Activated CD8-positive, alpha-beta memory T cell treated with anti-CD3 and anti-CD28 coated beads, Interleukin-2, amount 10 ng/mL, durations not matched to agents 7 days and 5 days (primary cell): ENCODE measurements at regions not wholly inside any gene's neighbourhood (a gene's known extent, or its start where the extent isn't known, plus 50 kb on each side); places are given as distances from the start of the nearest gene placed in this dataset.
"Not testable (repeated sequence)": the region's sequence is repeated elsewhere in the genome, so short reads cannot be mapped to it uniquely, and the experiment has no call there.

ENCODE experiments used
- ATAC-seq: fragments of 150-1000 bp; cut with Tn5 transposase; one replicate; pipeline ENCODE4 v1.10.0; 2021; ENCODE audit warnings: moderate library complexity
- CTCF ChIA-PET: fragments of 350-600 bp; sonication (Branson Sonifier 250); formaldehyde crosslinking; loops from one replicate; lab custom pipeline; 2021; ENCODE audit warnings: antibody characterized with exemption; lab: Charles Lee
- DNase-seq: peaks from one replicate; pipeline ENCODE4 v3.0.0-alpha.2; 2020
- H3K27ac Mint-ChIP-seq: one replicate; pipeline ENCODE4 v1.8.0; 2021; ENCODE audit warnings: mild to moderate bottlenecking, mixed read lengths
- H3K27me3 Mint-ChIP-seq: one replicate; pipeline ENCODE4 v1.8.0; 2021; ENCODE audit warnings: mixed read lengths
- H3K36me3 Mint-ChIP-seq: one replicate; pipeline ENCODE4 v1.8.0; 2021; ENCODE audit warnings: mild to moderate bottlenecking, mixed read lengths
- H3K4me1 Mint-ChIP-seq: one replicate; pipeline ENCODE4 v1.8.0; 2021; ENCODE audit warnings: mixed read lengths
- H3K4me3 Mint-ChIP-seq: one replicate; pipeline ENCODE4 v1.8.0; 2021; ENCODE audit warnings: mild to moderate bottlenecking, moderate library complexity, mixed read lengths
- H3K9me3 Mint-ChIP-seq: one replicate; pipeline ENCODE4 v1.8.0; 2022; ENCODE audit warnings: low read depth, mixed read lengths

GRCh38 chr17:82998637-82999036 is 80.8 kb upstream of the METRNL start:
- Mint-ChIP-seq H3K4me3 (no peak overlapping the region), H3K36me3 (peaks cover 54% of the 10 kb centered on the region), H3K9me3 (peaks cover 3% of the 10 kb centered on the region), H3K4me1 (no peaks in the 10 kb centered on the region), H3K27ac (no peak overlapping the region), H3K27me3 (no peaks in the 10 kb centered on the region)
- ATAC-seq = no peak
- no peak for DNase-seq
- CTCF ChIA-PET = no interaction called here

GRCh38 chr17:83000738-83001137 is 78.7 kb upstream of the METRNL start:
- no peak for ATAC-seq
- no peak overlapping the region for H3K4me3 Mint-ChIP-seq
- CTCF ChIA-PET = no interaction called here
- peaks cover 3% of the 10 kb centered on the region for H3K9me3 Mint-ChIP-seq
- peaks cover 49% of the 10 kb centered on the region for H3K36me3 Mint-ChIP-seq
- no peaks in the 10 kb centered on the region for H3K27me3 Mint-ChIP-seq
- no peak overlapping the region for H3K27ac Mint-ChIP-seq
- no peaks in the 10 kb centered on the region for H3K4me1 Mint-ChIP-seq
- no peak for DNase-seq

GRCh38 chr17:83002118-83002805 is 77.1 kb upstream of the METRNL start:
- DNase-seq (no peak), ATAC-seq (no peak)
- H3K27ac Mint-ChIP-seq = no peak overlapping the region
- H3K36me3 Mint-ChIP-seq = peaks cover 49% of the 10 kb centered on the region
- H3K4me1 Mint-ChIP-seq = peaks cover 2% of the 10 kb centered on the region
- CTCF ChIA-PET = no interaction called here
- H3K27me3 Mint-ChIP-seq = no peaks in the 10 kb centered on the region
- peaks cover 3% of the 10 kb centered on the region for H3K9me3 Mint-ChIP-seq
- H3K4me3 Mint-ChIP-seq = no peak overlapping the region

GRCh38 chr17:83004791-83005380 is 74.5 kb upstream of the METRNL start:
- no peak for DNase-seq
- no peaks in the 10 kb centered on the region for H3K27me3 Mint-ChIP-seq
- ATAC-seq = no peak
- CTCF ChIA-PET = no interaction called here
- no peak overlapping the region for H3K4me3 Mint-ChIP-seq
- peaks cover 2% of the 10 kb centered on the region for H3K4me1 Mint-ChIP-seq
- no peaks in the 10 kb centered on the region for H3K9me3 Mint-ChIP-seq
- H3K27ac Mint-ChIP-seq = no peak overlapping the region
- peaks cover 35% of the 10 kb centered on the region for H3K36me3 Mint-ChIP-seq

GRCh38 chr17:83005639-83006038 is 73.8 kb upstream of the METRNL start:
- DNase-seq (no peak), ATAC-seq (no peak)
- peaks cover 31% of the 10 kb centered on the region for H3K36me3 Mint-ChIP-seq
- H3K9me3 Mint-ChIP-seq = no peaks in the 10 kb centered on the region
- H3K27me3 Mint-ChIP-seq = no peaks in the 10 kb centered on the region
- no peak overlapping the region for H3K27ac Mint-ChIP-seq
- CTCF ChIA-PET = no interaction called here
- H3K4me3 Mint-ChIP-seq = no peak overlapping the region
- peaks cover 2% of the 10 kb centered on the region for H3K4me1 Mint-ChIP-seq

GRCh38 chr17:83006515-83007455 is 72.6 kb upstream of the METRNL start:
- Mint-ChIP-seq H3K4me3 (no peak overlapping the region), H3K27me3 (no peaks in the 10 kb centered on the region), H3K36me3 (peaks cover 24% of the 10 kb centered on the region), H3K9me3 (no peaks in the 10 kb centered on the region), H3K27ac (no peak overlapping the region), H3K4me1 (peaks cover 2% of the 10 kb centered on the region)
- no peak for ATAC-seq
- CTCF ChIA-PET = no interaction called here
- DNase-seq = no peak

GRCh38 chr17:83007504-83008185 is 71.8 kb upstream of the METRNL start:
- Mint-ChIP-seq H3K4me3 (no peak overlapping the region), H3K4me1 (peaks cover 2% of the 10 kb centered on the region), H3K27me3 (no peaks in the 10 kb centered on the region), H3K27ac (no peak overlapping the region), H3K9me3 (no peaks in the 10 kb centered on the region), H3K36me3 (peaks cover 21% of the 10 kb centered on the region)
- ATAC-seq (no peak), DNase-seq (no peak)
- CTCF ChIA-PET = no interaction called here

GRCh38 chr17:83008186-83008510 is 71.3 kb upstream of the METRNL start:
- CTCF ChIA-PET = no interaction called here
- Mint-ChIP-seq H3K9me3 (no peaks in the 10 kb centered on the region), H3K27ac (no peak overlapping the region), H3K36me3 (peaks cover 21% of the 10 kb centered on the region), H3K4me3 (no peak overlapping the region), H3K4me1 (peaks cover 2% of the 10 kb centered on the region), H3K27me3 (no peaks in the 10 kb centered on the region)
- ATAC-seq (no peak), DNase-seq (no peak)

GRCh38 chr17:83008526-83008925 is 70.9 kb upstream of the METRNL start:
- Mint-ChIP-seq H3K9me3 (no peaks in the 10 kb centered on the region), H3K36me3 (peaks cover 21% of the 10 kb centered on the region), H3K27me3 (no peaks in the 10 kb centered on the region), H3K4me1 (peaks cover 2% of the 10 kb centered on the region), H3K27ac (no peak overlapping the region), H3K4me3 (no peak overlapping the region)
- CTCF ChIA-PET = no interaction called here
- no peak for DNase-seq
- ATAC-seq = no peak

GRCh38 chr17:83009414-83010205 is 69.8 kb upstream of the METRNL start:
- CTCF ChIA-PET = interaction anchor here (0.6 to 0.8 kb wide), 2 partner anchors 20 to 631 kb away, joined by 4 read pairs; no protein-coding TSS in a partner anchor
- H3K4me1 Mint-ChIP-seq = peaks cover 2% of the 10 kb centered on the region
- no peak overlapping the region for H3K27ac Mint-ChIP-seq
- H3K27me3 Mint-ChIP-seq = no peaks in the 10 kb centered on the region
- no peak overlapping the region for H3K4me3 Mint-ChIP-seq
- H3K9me3 Mint-ChIP-seq = no peaks in the 10 kb centered on the region
- ATAC-seq = no peak
- H3K36me3 Mint-ChIP-seq = peaks cover 21% of the 10 kb centered on the region
- DNase-seq = no peak

GRCh38 chr17:83010206-83011200 is 68.9 kb upstream of the METRNL start:
- no peaks in the 10 kb centered on the region for H3K27me3 Mint-ChIP-seq
- H3K27ac Mint-ChIP-seq = no peak overlapping the region
- H3K4me3 Mint-ChIP-seq = no peak overlapping the region
- DNase-seq (no peak), ATAC-seq (no peak)
- peaks cover 12% of the 10 kb centered on the region for H3K36me3 Mint-ChIP-seq
- CTCF ChIA-PET = interaction anchor here (0.8 kb wide), 1 partner anchor 20 kb away, joined by 4 read pairs; no protein-coding TSS in a partner anchor
- H3K4me1 Mint-ChIP-seq = peaks cover 2% of the 10 kb centered on the region
- H3K9me3 Mint-ChIP-seq = no peaks in the 10 kb centered on the region

- H3K4me3 Mint-ChIP-seq, H3K36me3 Mint-ChIP-seq, DNase-seq, CTCF ChIA-PET, H3K27me3 Mint-ChIP-seq, H3K9me3 Mint-ChIP-seq, H3K27ac Mint-ChIP-seq, ATAC-seq, H3K4me1 Mint-ChIP-seq: not testable (repeated sequence)
These were observed 67.7 kb upstream of the METRNL start for GRCh38 chr17:83011676-83012075.
